Right ventricle myocardium inferior (tissue), 1 donor: ENCODE measurements at regions not wholly inside any gene's neighbourhood (a gene's known extent, or its start where the extent isn't known, plus 50 kb on each side); places are given as distances from the start of the nearest gene placed in this dataset.

Experiments
- ATAC-seq: fragments of 200-7000 bp; cut with Tn5 transposase; one replicate; pipeline ENCODE4 v1.9.1; 2020; ENCODE audit warnings: mild to moderate bottlenecking, moderate library complexity
- DNase-seq: peaks from one replicate; pipeline ENCODE4 v3.0.0; 2021; ENCODE audit errors: missing footprints
- intact Hi-C: fragments of 100-400 bp; cut with DNase I; formaldehyde crosslinking; loops from one replicate; pipeline ENCODE4 v1.11.0; 2022
- donor health status: DM: no; HTN: yes; CAD: no; lungs with severe emphysema.

DNA sequence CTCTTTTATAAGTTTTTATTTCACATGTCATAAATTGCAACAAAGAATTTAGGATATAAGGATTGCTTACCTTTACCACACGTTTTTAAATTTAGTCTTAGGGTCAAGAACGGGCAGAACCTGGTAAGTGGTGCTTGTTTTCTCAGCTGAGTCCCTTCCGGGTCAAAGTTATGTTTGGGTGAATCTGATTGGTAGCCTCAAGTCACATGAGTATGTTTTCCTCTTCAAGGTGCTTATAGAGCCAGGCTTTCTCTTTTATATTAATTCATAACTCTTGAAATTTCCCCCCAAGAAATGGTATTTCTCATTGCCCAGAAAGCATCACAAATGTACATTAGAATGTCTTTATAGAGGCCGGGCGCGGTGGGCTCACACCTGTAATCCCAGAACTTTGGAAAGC lies 415.7 kb upstream of the ROBO2 start:
- intact Hi-C loops: no loop called here
- no peak for DNase-seq
- no peak for ATAC-seq

DNA sequence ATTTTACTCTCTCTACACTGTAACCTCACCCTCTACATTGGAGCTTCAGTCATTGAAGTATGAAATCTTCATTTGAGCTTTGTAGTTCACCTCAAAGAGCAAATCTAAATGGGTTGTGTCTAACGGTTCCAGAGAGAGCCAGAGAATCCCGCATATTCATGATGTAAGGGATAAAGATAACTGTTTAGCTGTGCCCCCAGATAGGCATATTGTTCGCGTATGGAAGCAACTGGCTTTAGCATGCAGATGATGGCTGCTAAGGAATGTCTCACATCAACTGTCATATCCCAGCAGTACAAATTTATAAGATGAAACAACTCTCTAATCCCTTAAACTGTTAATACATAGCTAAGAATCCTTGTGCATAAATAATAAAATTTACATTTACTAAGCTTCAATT lies 412.7 kb upstream of the ROBO2 start:
- DNase-seq (no peak), ATAC-seq (no peak)
- intact Hi-C loops: no loop called here

- no peak for ATAC-seq
- DNase-seq: no peak
- intact Hi-C loops: no loop called here
These were observed 408.6 kb upstream of the ROBO2 start for GRCh38 chr3:76631251-76631650.

GRCh38 chr3:76638006-76638405 lies 401.9 kb upstream of the ROBO2 start:
- DNase-seq (no peak), ATAC-seq (no peak)
- intact Hi-C loops: no loop called here

- DNase-seq: no peak
- no peak for ATAC-seq
- intact Hi-C loops: no loop called here
These were observed 396.1 kb upstream of the ROBO2 start for GRCh38 chr3:76643623-76644304.

- intact Hi-C loops: no loop called here
- no peak for DNase-seq
- no peak for ATAC-seq
These were observed 395.6 kb upstream of the ROBO2 start for GRCh38 chr3:76644305-76644675.

GRCh38 chr3:76645724-76646123 lies 394.2 kb upstream of the ROBO2 start:
- DNase-seq (no peak), ATAC-seq (no peak)
- intact Hi-C loops: no loop called here

GRCh38 chr3:76646921-76647562 lies 392.9 kb upstream of the ROBO2 start:
- ATAC-seq (no peak), DNase-seq (no peak)
- intact Hi-C loops: no loop called here

GRCh38 chr3:76651784-76652183 lies 388.1 kb upstream of the ROBO2 start:
- ATAC-seq: no peak
- intact Hi-C loops: no loop called here
- no peak for DNase-seq

- intact Hi-C loops: no loop called here
- no peak for ATAC-seq
- no peak for DNase-seq
These were observed 387.4 kb upstream of the ROBO2 start for GRCh38 chr3:76652524-76652923.

DNA sequence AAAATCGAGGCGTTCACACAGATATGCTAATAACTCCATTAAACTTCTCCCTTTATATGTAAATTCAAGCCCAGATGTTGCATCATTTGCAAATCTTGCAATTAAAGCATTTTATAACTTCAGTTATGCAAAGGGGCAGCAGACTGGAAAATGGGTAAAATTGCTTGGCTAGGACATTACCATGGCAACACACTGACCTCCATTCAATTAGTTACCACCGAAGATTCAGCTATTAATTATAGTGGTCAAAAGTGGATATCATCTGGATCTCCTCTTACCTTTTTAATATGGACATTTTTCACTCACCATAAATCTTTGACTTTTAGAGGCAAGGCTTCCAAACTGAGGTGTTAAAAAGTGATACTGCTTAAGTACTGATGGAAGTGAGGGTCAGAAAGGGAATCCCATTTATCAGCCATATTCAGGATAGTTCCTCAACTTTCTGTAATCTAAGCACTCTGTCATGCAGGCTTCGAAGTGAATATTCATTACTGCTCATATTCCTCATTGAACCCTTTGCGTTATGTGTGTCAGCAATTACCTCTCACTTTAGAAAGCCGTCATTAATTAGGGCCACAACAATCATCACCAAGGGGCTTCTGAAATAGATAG lies 386.2 kb upstream of the ROBO2 start:
- DNase-seq: no peak
- intact Hi-C loops: no loop called here
- ATAC-seq: no peak

DNA sequence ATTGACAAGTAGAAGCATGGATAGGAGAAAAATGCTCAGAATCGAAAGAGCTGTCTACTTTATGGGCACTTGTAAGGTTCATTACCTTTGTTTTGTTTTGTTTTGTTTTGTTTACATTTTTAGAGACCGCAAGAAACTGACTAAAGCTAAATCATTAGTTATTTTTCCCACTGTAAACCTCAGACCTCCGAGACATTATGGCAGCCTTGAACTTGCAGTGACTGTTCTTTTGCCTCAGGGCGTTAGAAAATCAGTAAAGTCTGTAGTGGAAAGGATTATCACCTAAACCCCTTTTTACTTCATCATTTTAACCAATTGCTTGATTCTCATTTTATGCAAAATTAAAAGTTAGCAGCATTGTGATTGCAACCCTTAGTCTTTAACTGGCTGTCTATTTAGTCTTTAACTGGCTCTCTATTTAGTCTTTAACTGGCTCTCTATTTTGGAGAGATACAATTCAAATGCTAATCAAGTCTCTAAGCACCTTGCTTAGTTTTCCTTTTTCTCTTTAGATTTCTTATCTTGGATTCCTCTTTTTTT lies 383.3 kb upstream of the ROBO2 start:
- intact Hi-C loops: no loop called here
- DNase-seq: no peak
- no peak for ATAC-seq

GRCh38 chr3:76657909-76658308 lies 382.0 kb upstream of the ROBO2 start:
- no peak for ATAC-seq
- intact Hi-C loops: no loop called here
- no peak for DNase-seq

DNA sequence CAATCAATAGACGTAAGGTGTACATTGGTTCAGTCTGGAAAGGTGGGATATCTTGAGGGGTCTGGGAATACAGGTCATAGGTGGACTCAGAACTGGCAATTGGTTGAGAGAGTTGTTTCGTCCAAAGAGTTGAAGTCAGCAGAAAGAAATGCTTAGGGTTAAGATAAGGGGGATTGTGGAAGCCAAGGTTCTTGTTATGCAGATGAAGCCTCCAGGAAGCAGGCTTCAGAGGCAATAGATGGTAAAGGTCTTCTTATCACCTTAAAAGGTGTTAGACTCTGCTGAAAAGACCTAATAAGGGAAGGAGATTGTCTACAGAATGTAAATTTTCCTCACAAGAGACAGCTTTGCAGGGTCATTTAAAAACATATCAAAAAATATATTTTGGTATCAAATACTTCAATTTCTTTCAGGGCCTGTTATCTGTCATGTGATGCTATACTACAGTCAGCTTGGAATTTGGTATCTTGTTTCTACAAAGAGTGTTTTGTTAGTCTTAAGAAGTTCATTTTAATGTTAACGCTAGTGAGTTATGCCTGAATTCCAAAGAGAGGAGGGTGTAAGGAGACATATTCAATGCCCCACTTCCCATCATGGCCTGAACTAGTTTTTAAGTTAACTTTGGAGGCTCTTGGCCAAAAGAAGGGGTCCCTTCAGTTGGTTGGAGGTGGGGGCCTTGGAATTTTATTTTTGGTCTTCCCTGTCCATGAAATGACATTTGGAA lies 378.2 kb upstream of the ROBO2 start:
- intact Hi-C loops: no loop called here
- ATAC-seq: no peak
- no peak for DNase-seq

DNA sequence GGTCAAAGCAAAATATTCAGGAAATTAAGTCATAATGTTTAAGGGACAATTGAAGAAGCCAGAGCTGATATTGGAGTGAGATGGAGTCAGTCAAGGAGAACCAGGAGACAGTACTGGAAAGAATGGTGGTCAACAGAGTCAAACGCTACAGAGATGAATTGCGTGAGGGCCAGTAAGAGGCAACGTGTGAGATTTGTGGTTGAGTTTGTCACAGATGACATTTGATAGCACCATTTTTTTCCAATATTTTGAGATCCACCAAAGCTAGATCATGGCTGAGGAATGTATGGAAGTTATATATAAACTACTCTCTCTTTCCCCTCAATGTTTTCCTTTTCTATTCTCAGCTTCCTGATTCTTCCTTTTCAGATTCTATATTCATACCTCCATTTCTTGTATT lies 375.1 kb upstream of the ROBO2 start:
- DNase-seq: no peak
- intact Hi-C loops: no loop called here
- no peak for ATAC-seq

DNA sequence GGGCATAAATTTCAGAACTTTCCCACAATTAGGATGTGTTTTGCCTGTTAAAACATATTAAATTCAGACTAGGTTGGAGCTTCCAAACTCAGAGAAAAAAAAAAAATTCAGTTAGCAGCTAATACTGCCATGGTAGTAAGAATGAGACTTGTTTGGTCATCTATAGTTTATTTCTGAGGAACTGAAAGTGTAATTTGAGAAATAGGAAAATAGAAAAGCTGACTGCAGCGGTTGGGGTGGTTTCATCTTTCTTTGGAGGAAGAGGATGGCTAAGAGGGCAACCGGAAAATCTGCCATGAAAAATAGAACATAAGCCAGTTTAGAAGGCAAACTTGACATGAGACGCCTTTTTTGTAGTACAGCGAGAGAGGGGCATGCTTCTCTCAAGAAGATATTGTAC lies 371.2 kb upstream of the ROBO2 start:
- ATAC-seq: no peak
- no peak for DNase-seq
- intact Hi-C loops: no loop called here

DNA sequence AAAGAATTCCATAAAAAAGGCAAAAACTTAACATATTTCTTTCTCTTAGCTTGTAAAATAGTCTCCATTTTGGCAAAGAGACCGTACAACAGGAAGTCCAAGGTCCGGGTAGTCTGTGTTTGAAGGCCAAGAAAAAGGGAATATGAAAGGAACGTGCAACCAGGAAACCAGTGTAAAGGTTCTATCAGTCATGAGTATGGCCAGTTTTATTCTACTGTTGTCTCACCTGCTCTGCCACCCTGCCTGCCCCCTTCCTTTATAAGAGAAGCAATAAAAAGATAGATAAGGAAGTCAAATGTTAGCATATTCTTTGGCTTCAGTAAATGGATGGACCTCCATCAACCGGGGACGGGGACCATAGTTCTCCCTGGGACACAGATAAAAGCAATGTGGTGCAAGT lies 370.6 kb upstream of the ROBO2 start:
- DNase-seq (no peak), ATAC-seq (no peak)
- intact Hi-C loops: no loop called here

DNA sequence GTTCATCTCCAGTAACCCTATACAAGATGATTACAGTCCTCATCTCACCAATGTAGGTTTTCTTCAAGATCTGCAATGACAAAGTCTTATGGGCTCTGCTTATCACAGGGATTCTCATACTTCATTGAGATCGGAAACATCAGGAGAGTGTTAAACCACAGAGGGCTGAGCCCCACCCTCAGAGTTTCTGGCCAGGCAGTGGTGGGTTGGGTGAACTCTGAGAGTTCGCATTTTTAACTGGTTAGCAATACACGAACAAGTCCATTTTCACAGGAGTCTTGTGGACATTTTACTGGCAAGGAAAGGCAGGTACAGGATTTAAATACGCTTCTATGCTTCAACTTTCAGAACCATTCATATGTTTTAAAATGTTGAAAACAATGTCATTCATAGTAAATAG lies 366.7 kb upstream of the ROBO2 start:
- DNase-seq (no peak), ATAC-seq (no peak)
- intact Hi-C loops: no loop called here

- DNase-seq: no peak
- no peak for ATAC-seq
- intact Hi-C loops: no loop called here
These were observed 360.4 kb upstream of the ROBO2 start for GRCh38 chr3:76679541-76679940.

DNA sequence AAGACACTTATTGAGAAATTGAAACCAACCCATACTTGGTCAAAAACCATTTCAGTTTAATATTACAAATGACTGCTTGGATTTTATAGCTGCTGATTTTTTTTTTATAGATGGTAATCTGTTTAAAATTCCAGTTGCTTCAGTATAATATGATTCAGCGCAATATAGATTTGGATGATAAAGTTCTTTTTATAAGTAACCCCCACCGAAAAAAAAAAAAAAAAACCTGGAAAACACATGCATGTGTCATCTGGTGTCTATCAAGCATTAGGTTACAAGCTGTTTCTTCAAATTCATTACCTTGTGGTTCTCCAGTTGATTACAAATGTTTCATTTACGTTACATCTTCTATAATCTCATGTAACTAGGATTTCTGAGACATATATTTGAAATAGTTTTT lies 356.6 kb upstream of the ROBO2 start:
- ATAC-seq (no peak), DNase-seq (no peak)
- intact Hi-C loops: no loop called here
